Panc1 (cell line): ENCODE measurements at regions not wholly inside any gene's neighbourhood (a gene's known extent, or its start where the extent isn't known, plus 50 kb on each side); places are given as distances from the start of the nearest gene placed in this dataset.

Experiments used
- POLR2AphosphoS5 ChIP-seq: IDR thresholded peaks from 2 replicates; pipeline ENCODE4 v1.6.1; 2012; ENCODE audit warnings: mild to moderate bottlenecking, low read depth, low read length, moderate library complexity
- TCF7L2 ChIP-seq: IDR thresholded peaks from 2 replicates; pipeline ENCODE4 v1.6.1; 2011; ENCODE audit warnings: mild to moderate bottlenecking, low read depth, low read length, inconsistent platforms
- TF ChIP-seq, protein P1 (sequence below): fragments of 450-650 bp; IDR thresholded peaks from 2 replicates; pipeline ENCODE4 v1.5.1; 2017; ENCODE audit warnings: mild to moderate bottlenecking
- TF ChIP-seq, protein P2 (sequence below), 2 experiments: IDR thresholded peaks; 2 replicates each; pipeline ENCODE4 v1.6.1; 2011 to 2012; ENCODE audit warnings: low read depth in 2 of 2, control low read depth in 1 of 2, low read length in 1 of 2, mild to moderate bottlenecking in 1 of 2, moderate library complexity in 1 of 2; ENCODE audit not compliant: insufficient read depth in 1 of 2

GRCh38 chr17:77474292-77474988, 333.7 kb downstream of the SEC14L1 start:
- TF ChIP-seq, protein P1, sequence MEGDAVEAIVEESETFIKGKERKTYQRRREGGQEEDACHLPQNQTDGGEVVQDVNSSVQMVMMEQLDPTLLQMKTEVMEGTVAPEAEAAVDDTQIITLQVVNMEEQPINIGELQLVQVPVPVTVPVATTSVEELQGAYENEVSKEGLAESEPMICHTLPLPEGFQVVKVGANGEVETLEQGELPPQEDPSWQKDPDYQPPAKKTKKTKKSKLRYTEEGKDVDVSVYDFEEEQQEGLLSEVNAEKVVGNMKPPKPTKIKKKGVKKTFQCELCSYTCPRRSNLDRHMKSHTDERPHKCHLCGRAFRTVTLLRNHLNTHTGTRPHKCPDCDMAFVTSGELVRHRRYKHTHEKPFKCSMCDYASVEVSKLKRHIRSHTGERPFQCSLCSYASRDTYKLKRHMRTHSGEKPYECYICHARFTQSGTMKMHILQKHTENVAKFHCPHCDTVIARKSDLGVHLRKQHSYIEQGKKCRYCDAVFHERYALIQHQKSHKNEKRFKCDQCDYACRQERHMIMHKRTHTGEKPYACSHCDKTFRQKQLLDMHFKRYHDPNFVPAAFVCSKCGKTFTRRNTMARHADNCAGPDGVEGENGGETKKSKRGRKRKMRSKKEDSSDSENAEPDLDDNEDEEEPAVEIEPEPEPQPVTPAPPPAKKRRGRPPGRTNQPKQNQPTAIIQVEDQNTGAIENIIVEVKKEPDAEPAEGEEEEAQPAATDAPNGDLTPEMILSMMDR, result no peak
- TF ChIP-seq POLR2AphosphoS5 (no peak), TCF7L2 (no peak)
- TF ChIP-seq, protein P2, sequence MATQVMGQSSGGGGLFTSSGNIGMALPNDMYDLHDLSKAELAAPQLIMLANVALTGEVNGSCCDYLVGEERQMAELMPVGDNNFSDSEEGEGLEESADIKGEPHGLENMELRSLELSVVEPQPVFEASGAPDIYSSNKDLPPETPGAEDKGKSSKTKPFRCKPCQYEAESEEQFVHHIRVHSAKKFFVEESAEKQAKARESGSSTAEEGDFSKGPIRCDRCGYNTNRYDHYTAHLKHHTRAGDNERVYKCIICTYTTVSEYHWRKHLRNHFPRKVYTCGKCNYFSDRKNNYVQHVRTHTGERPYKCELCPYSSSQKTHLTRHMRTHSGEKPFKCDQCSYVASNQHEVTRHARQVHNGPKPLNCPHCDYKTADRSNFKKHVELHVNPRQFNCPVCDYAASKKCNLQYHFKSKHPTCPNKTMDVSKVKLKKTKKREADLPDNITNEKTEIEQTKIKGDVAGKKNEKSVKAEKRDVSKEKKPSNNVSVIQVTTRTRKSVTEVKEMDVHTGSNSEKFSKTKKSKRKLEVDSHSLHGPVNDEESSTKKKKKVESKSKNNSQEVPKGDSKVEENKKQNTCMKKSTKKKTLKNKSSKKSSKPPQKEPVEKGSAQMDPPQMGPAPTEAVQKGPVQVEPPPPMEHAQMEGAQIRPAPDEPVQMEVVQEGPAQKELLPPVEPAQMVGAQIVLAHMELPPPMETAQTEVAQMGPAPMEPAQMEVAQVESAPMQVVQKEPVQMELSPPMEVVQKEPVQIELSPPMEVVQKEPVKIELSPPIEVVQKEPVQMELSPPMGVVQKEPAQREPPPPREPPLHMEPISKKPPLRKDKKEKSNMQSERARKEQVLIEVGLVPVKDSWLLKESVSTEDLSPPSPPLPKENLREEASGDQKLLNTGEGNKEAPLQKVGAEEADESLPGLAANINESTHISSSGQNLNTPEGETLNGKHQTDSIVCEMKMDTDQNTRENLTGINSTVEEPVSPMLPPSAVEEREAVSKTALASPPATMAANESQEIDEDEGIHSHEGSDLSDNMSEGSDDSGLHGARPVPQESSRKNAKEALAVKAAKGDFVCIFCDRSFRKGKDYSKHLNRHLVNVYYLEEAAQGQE (IDR thresholded peaks at IDR 0.05; ENCODE audit: insufficient read depth in 1 of 2, low read depth in 2 of 2, low read length in 1 of 2), result no peak
